Caco-2 (cell line): ENCODE measurements at regions not wholly inside any gene's neighbourhood (a gene's known extent, or its start where the extent isn't known, plus 50 kb on each side); places are given as distances from the start of the nearest gene placed in this dataset.

Source experiments
- BruUV-seq: library from RNA; stranded (reverse); fragments of 400-500 nt; replicated peaks from 2 replicates; lab custom pipeline; 2021; lab: Mats Ljungman, UMichigan
- CTCF ChIA-PET: fragments of 300-600 bp; sonication (Branson Sonifier 250); formaldehyde crosslinking; loops from one replicate; lab custom pipeline; 2022; ENCODE audit warnings: antibody characterized with exemption; lab: Charles Lee
- POLR2A ChIA-PET: fragments of 300-600 bp; sonication (Branson Sonifier 250); formaldehyde crosslinking; loops from one replicate; lab custom pipeline; 2022; ENCODE audit warnings: antibody characterized with exemption; lab: Charles Lee
- DNase-seq, 2 experiments: peaks; one replicate each; pipeline versions ENCODE4 v3.0.0 to v3.0.0-alpha.2; 2020 to 2022
- H3K27me3 ChIP-seq: replicated peaks from 2 replicates; pipeline ENCODE4 v1.6.0; 2011; ENCODE audit warnings: low read length; ENCODE audit not compliant: control insufficient read depth, insufficient read depth
- H3K36me3 ChIP-seq: 2 replicates; pipeline ENCODE4 v1.5.1; 2011; ENCODE audit warnings: low read length; ENCODE audit not compliant: control insufficient read depth, insufficient read depth
- H3K4me1 ChIP-seq: fragments of 250-450 bp; sonication (Bioruptor Pico); 2 replicates; pipeline ENCODE4 v1.5.1; 2020; ENCODE audit warnings: mild to moderate bottlenecking
- H3K4me3 ChIP-seq: 2 replicates; pipeline ENCODE4 v1.5.1; 2011; ENCODE audit warnings: low read depth, mild to moderate bottlenecking, control low read depth, low read length
- H3K9me3 ChIP-seq: fragments of 250-450 bp; sonication (Bioruptor Pico); 2 replicates; pipeline ENCODE4 v1.5.1; 2020; ENCODE audit warnings: mild to moderate bottlenecking, moderate library complexity
- H3K27ac Mint-ChIP-seq: one replicate; pipeline ENCODE4 v1.8.0; 2022; ENCODE audit warnings: mixed read lengths; ENCODE audit not compliant: unreplicated experiment
- H3K27me3 Mint-ChIP-seq: one replicate; pipeline ENCODE4 v1.8.0; 2022; ENCODE audit warnings: mixed read lengths; ENCODE audit not compliant: insufficient read depth, unreplicated experiment
- H3K36me3 Mint-ChIP-seq: one replicate; pipeline ENCODE4 v1.8.0; 2022; ENCODE audit warnings: mild to moderate bottlenecking, mixed read lengths; ENCODE audit not compliant: insufficient read depth, unreplicated experiment
- H3K4me1 Mint-ChIP-seq: one replicate; pipeline ENCODE4 v1.8.0; 2022; ENCODE audit warnings: low read depth, mixed read lengths; ENCODE audit not compliant: unreplicated experiment
- H3K4me3 Mint-ChIP-seq: one replicate; pipeline ENCODE4 v1.8.0; 2022; ENCODE audit warnings: mild to moderate bottlenecking, moderate library complexity, mixed read lengths; ENCODE audit not compliant: unreplicated experiment
- H3K9me3 Mint-ChIP-seq: one replicate; pipeline ENCODE4 v1.8.0; 2022; ENCODE audit warnings: mixed read lengths; ENCODE audit not compliant: unreplicated experiment
- CTCF ChIP-seq, 2 experiments: fragments of 200-600 bp in 1 of 2; IDR thresholded peaks; 1 replicate in 1 of 2; 2 replicates in 1 of 2; pipeline versions ENCODE4 v1.5.1 to v1.8.0; 2011 to 2022; ENCODE audit warnings: antibody characterized with exemption in 1 of 2, control low read depth in 1 of 2, inconsistent platforms in 1 of 2, low read depth in 1 of 2, low read length in 1 of 2, mild to moderate bottlenecking in 1 of 2, moderate library complexity in 1 of 2; ENCODE audit not compliant: insufficient read depth in 1 of 2, severe bottlenecking in 1 of 2, unreplicated experiment in 1 of 2
- intact Hi-C: fragments of 100-400 bp; cut with micrococcal nuclease; formaldehyde crosslinking; loops from one replicate; pipeline ENCODE4 v1.10.0; 2022; ENCODE audit not compliant: unreplicated experiment

DNA sequence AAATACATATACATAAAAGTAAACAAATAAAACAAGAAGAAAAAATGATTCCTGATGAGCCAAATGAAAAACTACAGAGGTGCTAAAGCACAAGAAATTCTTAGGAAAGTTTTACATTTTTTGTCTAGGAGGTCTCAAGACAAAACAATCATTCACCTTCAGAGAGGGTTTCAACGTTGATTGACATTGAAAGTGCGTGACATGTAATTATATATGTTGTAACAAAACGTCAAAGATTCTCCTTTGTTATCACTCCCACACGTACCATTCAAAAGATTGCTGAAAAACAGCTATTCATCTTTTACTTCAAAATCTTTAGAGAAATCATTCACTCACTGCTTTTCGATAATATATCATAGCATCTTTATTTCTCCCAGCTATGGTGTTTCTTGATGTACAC lies 375.9 kb downstream of the NEBL start:
- Mint-ChIP-seq H3K36me3 (no peaks in the 10 kb centered on the region), H3K4me3 (no peak overlapping the region), H3K27ac (no peak overlapping the region), H3K4me1 (no peaks in the 10 kb centered on the region), H3K9me3 (no peaks in the 10 kb centered on the region), H3K27me3 (no peaks in the 10 kb centered on the region)
- intact Hi-C loops: no loop called here
- ChIA-PET CTCF (no interaction called here), POLR2A (no interaction called here)
- no peaks in the 10 kb centered on the region for H3K36me3 ChIP-seq
- H3K27me3 ChIP-seq: no peaks in the 10 kb centered on the region
- peaks cover 4% of the 10 kb centered on the region; the same call in 1 of the 2 replicates for H3K4me1 ChIP-seq
- BruUV-seq: no TSS peak
- no peak for TF ChIP-seq CTCF (IDR thresholded peaks at IDR 0.05; ENCODE audit: insufficient read depth in 1 of 2, low read depth in 1 of 2, low read length in 1 of 2, severe bottlenecking in 1 of 2, unreplicated experiment in 1 of 2)
- no peak for DNase-seq
- H3K4me3 ChIP-seq: no peak overlapping the region
- no peaks in the 10 kb centered on the region for H3K9me3 ChIP-seq

DNA sequence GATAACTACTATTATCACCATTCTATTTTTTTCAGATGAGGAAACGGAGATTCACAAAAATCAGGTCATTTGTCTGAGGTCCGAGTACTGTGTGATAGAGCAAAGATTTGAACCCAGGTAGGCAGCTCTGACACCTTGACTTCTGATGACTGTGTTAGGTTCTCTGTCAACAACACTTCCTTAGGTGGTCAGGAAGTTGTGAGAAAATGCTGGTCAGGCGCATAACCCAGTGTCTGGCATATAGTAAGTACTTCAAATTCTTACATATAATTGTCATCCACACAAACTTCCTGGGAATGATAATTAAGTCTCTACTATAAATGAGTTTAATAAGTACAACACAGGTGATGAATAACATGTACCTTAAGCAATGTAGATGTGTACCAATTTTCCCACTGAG lies 381.5 kb downstream of the NEBL start:
- Histone ChIP-seq H3K36me3 (no peaks in the 10 kb centered on the region), H3K4me1 (no peaks in the 10 kb centered on the region; the same call in 1 of the 2 replicates), H3K4me3 (no peak overlapping the region), H3K9me3 (no peaks in the 10 kb centered on the region), H3K27me3 (no peaks in the 10 kb centered on the region)
- POLR2A ChIA-PET: no interaction called here
- Mint-ChIP-seq H3K27me3 (no peaks in the 10 kb centered on the region), H3K4me1 (no peaks in the 10 kb centered on the region), H3K27ac (no peak overlapping the region), H3K9me3 (no peaks in the 10 kb centered on the region), H3K4me3 (no peak overlapping the region), H3K36me3 (no peaks in the 10 kb centered on the region)
- no peak for TF ChIP-seq CTCF (IDR thresholded peaks at IDR 0.05; ENCODE audit: insufficient read depth in 1 of 2, low read depth in 1 of 2, low read length in 1 of 2, severe bottlenecking in 1 of 2, unreplicated experiment in 1 of 2)
- intact Hi-C loops: no loop called here
- CTCF ChIA-PET: no interaction called here
- BruUV-seq: no TSS peak
- DNase-seq: no peak

GRCh38 chr10:20512631-20513030 lies 384.5 kb downstream of the NEBL start:
- H3K9me3 Mint-ChIP-seq: no peaks in the 10 kb centered on the region
- no peaks in the 10 kb centered on the region; the same call in 1 of the 2 replicates for H3K4me1 ChIP-seq
- no peaks in the 10 kb centered on the region for H3K27me3 Mint-ChIP-seq
- H3K4me3 ChIP-seq: no peak overlapping the region
- BruUV-seq: no TSS peak
- no peak overlapping the region for H3K27ac Mint-ChIP-seq
- intact Hi-C loops: no loop called here
- no peaks in the 10 kb centered on the region for H3K36me3 Mint-ChIP-seq
- no peaks in the 10 kb centered on the region for H3K27me3 ChIP-seq
- DNase-seq: no peak
- no peaks in the 10 kb centered on the region for H3K4me1 Mint-ChIP-seq
- no peaks in the 10 kb centered on the region for H3K36me3 ChIP-seq
- ChIA-PET CTCF (no interaction called here), POLR2A (no interaction called here)
- TF ChIP-seq CTCF (IDR thresholded peaks at IDR 0.05; ENCODE audit: insufficient read depth in 1 of 2, low read depth in 1 of 2, low read length in 1 of 2, severe bottlenecking in 1 of 2, unreplicated experiment in 1 of 2): no peak
- H3K4me3 Mint-ChIP-seq: no peak overlapping the region
- H3K9me3 ChIP-seq: no peaks in the 10 kb centered on the region
